ENCODE measurements at regions not wholly inside any gene's neighbourhood (a gene's known extent, or its start where the extent isn't known, plus 50 kb on each side); places are given as distances from the start of the nearest gene placed in this dataset.
"Not testable (repeated sequence)": the region's sequence is repeated elsewhere in the genome, so short reads cannot be mapped to it uniquely, and the experiment has no call there.

- DNase-seq (ENCODE audit: low read depth in 1 of 2, low spot score in 1 of 2): no peak
- Histone ChIP-seq H3K27me3 (ENCODE audit: insufficient read depth, poor library complexity, severe bottlenecking) (no peaks in the 10 kb centered on the region), H3K4me3 (replicated peaks; ENCODE audit: insufficient read depth, low read length) (no peak overlapping the region), H3K27ac (replicated peaks) (no peak overlapping the region)
- TF ChIP-seq CTCF (IDR thresholded peaks at IDR 0.05; ENCODE audit: insufficient read depth, low read length) (no peak), SPI1 (IDR thresholded peaks at IDR 0.05; ENCODE audit: borderline replicate concordance, low read depth) (no peak), POLR2AphosphoS5 (IDR thresholded peaks at IDR 0.05; ENCODE audit: low read depth) (no peak), REST (IDR thresholded peaks at IDR 0.05; ENCODE audit: insufficient replicate concordance, low read depth) (no peak), GABPA (IDR thresholded peaks at IDR 0.05; ENCODE audit: low read depth) (no peak)
These were observed 88.6 kb downstream of the ZNF92 start for GRCh38 chr7:65462148-65462716.

- no peak overlapping the region for H3K27ac ChIP-seq (replicated peaks)
- no peak for DNase-seq (ENCODE audit: low read depth in 1 of 2, low spot score in 1 of 2)
- TF ChIP-seq GABPA (IDR thresholded peaks at IDR 0.05; ENCODE audit: low read depth): no peak
- no peak for TF ChIP-seq REST (IDR thresholded peaks at IDR 0.05; ENCODE audit: insufficient replicate concordance, low read depth)
- TF ChIP-seq SPI1 (IDR thresholded peaks at IDR 0.05; ENCODE audit: borderline replicate concordance, low read depth): no peak
- no peak for TF ChIP-seq POLR2AphosphoS5 (IDR thresholded peaks at IDR 0.05; ENCODE audit: low read depth)
- no peak for TF ChIP-seq CTCF (IDR thresholded peaks at IDR 0.05; ENCODE audit: insufficient read depth, low read length)
These were observed 89.5 kb downstream of the ZNF92 start for GRCh38 chr7:65463184-65463583.

GRCh38 chr7:65469919-65470558 lies 96.4 kb downstream of the ZNF92 start:
- not testable (repeated sequence) for H3K27ac ChIP-seq (replicated peaks); DNase-seq (ENCODE audit: low read depth in 1 of 2, low spot score in 1 of 2); H3K27me3 ChIP-seq (ENCODE audit: insufficient read depth, poor library complexity, severe bottlenecking); H3K4me3 ChIP-seq (replicated peaks; ENCODE audit: insufficient read depth, low read length)

More at GRCh38 chr7:65463184-65463583, 89.5 kb downstream of the ZNF92 start:
- H3K4me3 ChIP-seq (replicated peaks; ENCODE audit: insufficient read depth, low read length): no peak overlapping the region
- H3K27me3 ChIP-seq (ENCODE audit: insufficient read depth, poor library complexity, severe bottlenecking): no peaks in the 10 kb centered on the region

- Histone ChIP-seq H3K4me3 (replicated peaks; ENCODE audit: insufficient read depth, low read length) (no peak overlapping the region), H3K27ac (replicated peaks) (no peak overlapping the region), H3K27me3 (ENCODE audit: insufficient read depth, poor library complexity, severe bottlenecking) (no peaks in the 10 kb centered on the region)
- no peak for TF ChIP-seq CTCF (IDR thresholded peaks at IDR 0.05; ENCODE audit: insufficient read depth, low read length)
- no peak for TF ChIP-seq POLR2AphosphoS5 (IDR thresholded peaks at IDR 0.05; ENCODE audit: low read depth)
- TF ChIP-seq GABPA (IDR thresholded peaks at IDR 0.05; ENCODE audit: low read depth): no peak
- no peak for TF ChIP-seq REST (IDR thresholded peaks at IDR 0.05; ENCODE audit: insufficient replicate concordance, low read depth)
- no peak for DNase-seq (ENCODE audit: low read depth in 1 of 2, low spot score in 1 of 2)
These were observed 97.9 kb downstream of the ZNF92 start for GRCh38 chr7:65471587-65471986.

All from HL-60 (cell line).